Adrenal gland (tissue), 5 donors: ENCODE measurements at regions not wholly inside any gene's neighbourhood (a gene's known extent, or its start where the extent isn't known, plus 50 kb on each side); places are given as distances from the start of the nearest gene placed in this dataset.

Experiments
- POLR2A ChIP-seq, 2 donors: fragments of 450-650 bp; IDR thresholded peaks; one replicate each; pipeline ENCODE4 v1.6.1; 2017; ENCODE audit warnings: antibody characterized with exemption in 2 of 2, mild to moderate bottlenecking in 2 of 2, moderate library complexity in 1 of 2
- TF ChIP-seq, protein P1 (sequence below), 6 experiments: fragments of 450-650 bp in 4 of 6; fragments of 200-600 bp in 2 of 6; sonication (generic) in 1 of 6; IDR thresholded peaks; 1 replicate in 5 of 6; 2 replicates in 1 of 6; pipeline versions ENCODE4 v1.5.1 to v1.8.0; 2016 to 2021; ENCODE audit warnings: antibody characterized with exemption in 6 of 6, mild to moderate bottlenecking in 2 of 6, moderate library complexity in 1 of 6
- donor health status: DM: no; HTN: no; CAD: no.

DNA sequence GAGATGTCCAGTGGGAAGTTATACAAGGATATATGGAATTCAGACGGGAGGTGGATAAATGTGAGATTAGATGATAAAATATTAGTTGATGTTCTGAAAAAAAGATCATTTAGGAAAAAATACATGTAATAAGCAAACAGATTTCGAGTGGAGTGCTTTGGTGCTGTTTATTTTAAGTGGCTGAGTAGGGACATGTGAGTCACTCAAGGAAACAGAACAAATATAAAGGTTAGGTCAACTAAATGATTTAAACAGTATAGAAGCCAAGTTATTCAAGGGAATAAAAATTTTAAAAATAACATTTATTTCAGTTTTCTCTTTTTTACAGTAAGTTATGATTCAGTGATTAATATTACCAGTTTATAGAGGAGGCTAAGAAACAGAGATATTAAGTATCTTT, 1046.7 kb upstream of the B3GALT2 start:
- TF ChIP-seq, protein P1, sequence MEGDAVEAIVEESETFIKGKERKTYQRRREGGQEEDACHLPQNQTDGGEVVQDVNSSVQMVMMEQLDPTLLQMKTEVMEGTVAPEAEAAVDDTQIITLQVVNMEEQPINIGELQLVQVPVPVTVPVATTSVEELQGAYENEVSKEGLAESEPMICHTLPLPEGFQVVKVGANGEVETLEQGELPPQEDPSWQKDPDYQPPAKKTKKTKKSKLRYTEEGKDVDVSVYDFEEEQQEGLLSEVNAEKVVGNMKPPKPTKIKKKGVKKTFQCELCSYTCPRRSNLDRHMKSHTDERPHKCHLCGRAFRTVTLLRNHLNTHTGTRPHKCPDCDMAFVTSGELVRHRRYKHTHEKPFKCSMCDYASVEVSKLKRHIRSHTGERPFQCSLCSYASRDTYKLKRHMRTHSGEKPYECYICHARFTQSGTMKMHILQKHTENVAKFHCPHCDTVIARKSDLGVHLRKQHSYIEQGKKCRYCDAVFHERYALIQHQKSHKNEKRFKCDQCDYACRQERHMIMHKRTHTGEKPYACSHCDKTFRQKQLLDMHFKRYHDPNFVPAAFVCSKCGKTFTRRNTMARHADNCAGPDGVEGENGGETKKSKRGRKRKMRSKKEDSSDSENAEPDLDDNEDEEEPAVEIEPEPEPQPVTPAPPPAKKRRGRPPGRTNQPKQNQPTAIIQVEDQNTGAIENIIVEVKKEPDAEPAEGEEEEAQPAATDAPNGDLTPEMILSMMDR (IDR thresholded peaks at IDR 0.05), result no peak
- no peak for TF ChIP-seq POLR2A (IDR thresholded peaks at IDR 0.05)
